Endodermal cell (in vitro differentiated cells): ENCODE measurements at regions not wholly inside any gene's neighbourhood (a gene's known extent, or its start where the extent isn't known, plus 50 kb on each side); places are given as distances from the start of the nearest gene placed in this dataset.

Experiments
- DNase-seq: peaks from one replicate; pipeline ENCODE4 v3.0.0-alpha.2; 2017
- H3K27ac ChIP-seq: 2 replicates; pipeline ENCODE4 v1.5.1; 2013; ENCODE audit warnings: mild to moderate bottlenecking, low read depth, low read length, moderate library complexity
- H3K27me3 ChIP-seq: 2 replicates; pipeline ENCODE4 v1.6.1; 2013; ENCODE audit warnings: mild to moderate bottlenecking, low read length, moderate library complexity; ENCODE audit not compliant: insufficient read depth, control insufficient read depth, poor library complexity, severe bottlenecking
- H3K36me3 ChIP-seq: 2 replicates; pipeline ENCODE4 v1.7.0; 2013; ENCODE audit warnings: mild to moderate bottlenecking, low read length, moderate library complexity; ENCODE audit not compliant: control insufficient read depth, insufficient read depth
- H3K4me1 ChIP-seq: one replicate; pipeline ENCODE4 v1.7.0; 2013; ENCODE audit warnings: low read length; ENCODE audit not compliant: control insufficient read depth, insufficient read depth
- H3K4me3 ChIP-seq: 2 replicates; pipeline ENCODE4 v1.5.1; 2013; ENCODE audit warnings: mild to moderate bottlenecking, low read length, moderate library complexity
- H3K9ac ChIP-seq: 2 replicates; pipeline ENCODE4 v1.6.1; 2013; ENCODE audit warnings: mild to moderate bottlenecking, low read length, moderate library complexity; ENCODE audit not compliant: poor library complexity, severe bottlenecking; ENCODE audit errors: extremely low read depth
- H3K9me3 ChIP-seq: 2 replicates; pipeline ENCODE4 v1.6.1; 2013; ENCODE audit warnings: mild to moderate bottlenecking, low read length, moderate library complexity; ENCODE audit not compliant: control insufficient read depth
- H3K27ac Mint-ChIP-seq: 2 replicates; pipeline ENCODE4 v1.8.0; 2020; ENCODE audit warnings: mixed read lengths
- H3K27me3 Mint-ChIP-seq: 2 replicates; pipeline ENCODE4 v1.8.0; 2021; ENCODE audit warnings: mild to moderate bottlenecking, mixed read lengths; ENCODE audit not compliant: insufficient read depth
- H3K36me3 Mint-ChIP-seq: 2 replicates; pipeline ENCODE4 v1.8.0; 2020; ENCODE audit warnings: low read depth, mixed read lengths
- H3K4me1 Mint-ChIP-seq: 2 replicates; pipeline ENCODE4 v1.8.0; 2020; ENCODE audit warnings: mixed read lengths
- H3K4me3 Mint-ChIP-seq: 2 replicates; pipeline ENCODE4 v1.8.0; 2020; ENCODE audit warnings: mild to moderate bottlenecking, moderate library complexity, mixed read lengths
- H3K9me3 Mint-ChIP-seq: 2 replicates; pipeline ENCODE4 v1.8.0; 2020; ENCODE audit warnings: mild to moderate bottlenecking, mixed read lengths
- WGBS, 2 experiments: methylation state at CpG; one replicate each; pipeline versions ENCODE4 v1.1.5 to v1.1.7; 2013; ENCODE audit warnings: missing lambda C conversion rate in 2 of 2, mixed read lengths in 1 of 2; ENCODE audit not compliant: insufficient coverage in 1 of 2, insufficient read length in 1 of 2; 5-methylcytosine and 5-hydroxymethylcytosine counted together
- TF ChIP-seq, protein P1 (sequence below): fragments of 200-600 bp; sonication (generic); conservative IDR thresholded peaks from 2 replicates; pipeline ENCODE4 v1.5.0; 2021; ENCODE audit warnings: antibody characterized with exemption, mild to moderate bottlenecking

DNA sequence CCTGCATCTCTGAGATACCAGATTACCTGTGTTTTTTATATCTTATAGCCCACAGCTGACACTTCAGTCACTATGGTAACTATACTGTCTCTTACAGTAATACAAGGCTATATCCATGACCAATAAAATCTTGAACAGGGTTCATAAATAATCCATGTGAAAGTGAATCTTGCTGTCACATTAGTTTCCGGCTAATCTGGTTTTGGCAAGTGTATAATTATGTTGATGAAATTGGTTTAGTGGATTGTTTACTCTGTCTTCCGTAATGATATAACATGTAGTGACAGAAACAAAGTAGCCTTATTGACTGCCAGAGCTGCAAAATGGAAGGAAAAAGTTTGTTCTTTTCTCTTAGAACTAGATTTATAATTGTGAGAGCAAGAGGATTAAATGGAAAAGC, 686.6 kb upstream of the PABPC4L start:
- H3K4me1 Mint-ChIP-seq, result no peaks in the 10 kb centered on the region
- H3K27me3 Mint-ChIP-seq, result no peaks in the 10 kb centered on the region
- H3K9me3 Mint-ChIP-seq, result no peaks in the 10 kb centered on the region
- Histone ChIP-seq H3K36me3 (no peaks in the 10 kb centered on the region), H3K4me3 (no peak overlapping the region), H3K9ac (no peak overlapping the region), H3K4me1 (no peaks in the 10 kb centered on the region), H3K9me3 (no peaks in the 10 kb centered on the region), H3K27ac (no peak overlapping the region), H3K27me3 (no peaks in the 10 kb centered on the region)
- no peak for DNase-seq
- no peak overlapping the region for H3K4me3 Mint-ChIP-seq
- H3K27ac Mint-ChIP-seq, result no peak overlapping the region
- TF ChIP-seq, protein P1, sequence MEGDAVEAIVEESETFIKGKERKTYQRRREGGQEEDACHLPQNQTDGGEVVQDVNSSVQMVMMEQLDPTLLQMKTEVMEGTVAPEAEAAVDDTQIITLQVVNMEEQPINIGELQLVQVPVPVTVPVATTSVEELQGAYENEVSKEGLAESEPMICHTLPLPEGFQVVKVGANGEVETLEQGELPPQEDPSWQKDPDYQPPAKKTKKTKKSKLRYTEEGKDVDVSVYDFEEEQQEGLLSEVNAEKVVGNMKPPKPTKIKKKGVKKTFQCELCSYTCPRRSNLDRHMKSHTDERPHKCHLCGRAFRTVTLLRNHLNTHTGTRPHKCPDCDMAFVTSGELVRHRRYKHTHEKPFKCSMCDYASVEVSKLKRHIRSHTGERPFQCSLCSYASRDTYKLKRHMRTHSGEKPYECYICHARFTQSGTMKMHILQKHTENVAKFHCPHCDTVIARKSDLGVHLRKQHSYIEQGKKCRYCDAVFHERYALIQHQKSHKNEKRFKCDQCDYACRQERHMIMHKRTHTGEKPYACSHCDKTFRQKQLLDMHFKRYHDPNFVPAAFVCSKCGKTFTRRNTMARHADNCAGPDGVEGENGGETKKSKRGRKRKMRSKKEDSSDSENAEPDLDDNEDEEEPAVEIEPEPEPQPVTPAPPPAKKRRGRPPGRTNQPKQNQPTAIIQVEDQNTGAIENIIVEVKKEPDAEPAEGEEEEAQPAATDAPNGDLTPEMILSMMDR, result no peak
- no peaks in the 10 kb centered on the region for H3K36me3 Mint-ChIP-seq
- WGBS, 2 experiments, result 90 to 92% methylated on average over 2 of the region's 2 CpGs

DNA sequence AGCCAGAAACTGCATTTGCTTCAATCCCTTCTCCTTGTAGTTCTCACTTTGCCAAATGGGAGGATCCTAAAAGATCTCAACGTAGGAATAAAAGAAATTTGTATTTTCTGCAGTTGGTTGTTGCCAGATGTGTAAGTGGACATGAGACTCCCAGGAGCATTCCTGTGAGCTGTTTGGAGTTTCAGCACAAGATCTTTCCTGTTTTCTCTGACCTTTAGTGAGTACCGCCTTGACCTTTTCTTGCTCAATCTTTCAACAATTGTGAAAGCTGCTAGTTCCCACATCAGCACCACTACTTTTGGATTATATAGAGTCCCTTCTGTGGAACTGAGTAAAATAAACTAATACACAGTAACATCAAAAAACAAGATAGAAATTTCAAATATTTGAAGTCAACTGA, 683.8 kb upstream of the PABPC4L start:
- Mint-ChIP-seq H3K9me3 (no peaks in the 10 kb centered on the region), H3K27me3 (no peaks in the 10 kb centered on the region), H3K27ac (no peak overlapping the region), H3K4me3 (no peak overlapping the region), H3K36me3 (no peaks in the 10 kb centered on the region), H3K4me1 (no peaks in the 10 kb centered on the region)
- Histone ChIP-seq H3K9ac (no peak overlapping the region), H3K9me3 (no peaks in the 10 kb centered on the region), H3K4me1 (no peaks in the 10 kb centered on the region), H3K27ac (no peak overlapping the region), H3K36me3 (no peaks in the 10 kb centered on the region), H3K4me3 (no peak overlapping the region), H3K27me3 (no peaks in the 10 kb centered on the region)
- DNase-seq, result no peak
- 92 to 100% methylated on average over 1 to 2 of the region's 2 CpGs for WGBS, 2 experiments
- TF ChIP-seq, protein P1, result no peak

DNA sequence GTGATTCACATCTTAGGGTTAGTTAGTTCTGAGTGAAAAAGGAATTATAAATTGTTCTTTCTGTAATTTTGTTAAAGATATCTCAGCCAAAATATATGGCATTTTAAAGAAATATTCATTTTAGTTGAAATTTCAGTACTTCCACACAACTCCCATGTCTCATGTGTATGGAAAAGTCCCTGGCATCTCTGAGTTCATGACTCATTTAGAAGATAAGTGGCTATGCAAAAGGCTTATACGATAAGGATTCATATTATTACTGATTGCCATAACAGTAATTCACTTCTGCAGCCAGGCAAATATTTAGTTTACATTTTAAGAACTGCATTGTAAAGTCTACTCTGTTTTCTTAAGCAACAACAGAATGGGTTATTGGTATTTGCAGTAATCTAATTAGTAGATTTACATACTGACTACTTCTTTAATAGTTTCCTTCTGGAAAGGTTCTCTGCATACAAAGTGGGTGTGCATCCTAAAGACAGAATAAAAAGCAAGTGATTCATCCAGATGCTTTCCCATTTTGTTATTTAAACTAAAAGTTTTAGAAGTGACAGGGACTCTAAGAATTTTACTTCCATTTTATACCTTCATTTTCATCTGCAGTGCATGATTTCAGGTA, 682.4 kb upstream of the PABPC4L start:
- Histone ChIP-seq H3K36me3 (no peaks in the 10 kb centered on the region), H3K27me3 (no peaks in the 10 kb centered on the region), H3K9me3 (no peaks in the 10 kb centered on the region), H3K9ac (no peak overlapping the region), H3K4me3 (no peak overlapping the region), H3K4me1 (no peaks in the 10 kb centered on the region), H3K27ac (no peak overlapping the region)
- WGBS, 2 experiments, result 100% methylated on average over 1 of the region's 1 CpG; no CpG with 5 or more reads in 1 of the 2 experiments
- H3K36me3 Mint-ChIP-seq, result no peaks in the 10 kb centered on the region
- H3K4me3 Mint-ChIP-seq, result no peak overlapping the region
- no peak for DNase-seq
- no peaks in the 10 kb centered on the region for H3K9me3 Mint-ChIP-seq
- TF ChIP-seq, protein P1, result no peak
- H3K27ac Mint-ChIP-seq, result no peak overlapping the region
- no peaks in the 10 kb centered on the region for H3K27me3 Mint-ChIP-seq
- H3K4me1 Mint-ChIP-seq, result no peaks in the 10 kb centered on the region
